Ovary (tissue), 7 donors: ENCODE measurements at regions not wholly inside any gene's neighbourhood (a gene's known extent, or its start where the extent isn't known, plus 50 kb on each side); places are given as distances from the start of the nearest gene placed in this dataset. TPM values are rescaled to one million over a fixed set of nuclear protein-coding genes. Genes with fewer than 3 reads are reported as not detected.

Source experiments
- DNase-seq, 5 donors: peaks; one replicate each; pipeline ENCODE4 v3.0.0-alpha.2; 2019 to 2020
- H3K27ac ChIP-seq, 2 donors: fragments of 200-600 bp; one replicate each; pipeline versions ENCODE4 v1.5.1 to v1.8.0; 2019 to 2022
- H3K27me3 ChIP-seq: fragments of 200-600 bp; one replicate; pipeline ENCODE4 v1.8.0; 2022
- H3K36me3 ChIP-seq: fragments of 200-600 bp; sonication (generic); one replicate; pipeline ENCODE4 v1.5.1; 2019
- H3K4me1 ChIP-seq: one replicate; pipeline ENCODE4 v1.8.1; 2013; ENCODE audit warnings: mild to moderate bottlenecking, moderate library complexity; ENCODE audit not compliant: insufficient read depth
- H3K4me3 ChIP-seq: fragments of 200-600 bp; sonication (generic); one replicate; pipeline ENCODE4 v1.5.1; 2017
- H3K9me3 ChIP-seq, 2 donors: fragments of 200-600 bp in 1 of 2; sonication (generic) in 1 of 2; one replicate each; pipeline versions ENCODE4 v1.5.1 to v1.8.1; 2013 to 2019; ENCODE audit warnings: mild to moderate bottlenecking in 1 of 2, moderate library complexity in 1 of 2
- EP300 ChIP-seq: sonication (generic); formaldehyde crosslinking; IDR thresholded peaks from one replicate; pipeline ENCODE4 v1.6.1; 2017; ENCODE audit warnings: antibody characterized with exemption
- POLR2A ChIP-seq: fragments of 450-650 bp; IDR thresholded peaks from one replicate; pipeline ENCODE4 v1.6.1; 2017; ENCODE audit warnings: antibody characterized with exemption, mild to moderate bottlenecking, moderate library complexity
- WGBS, 3 donors: extraction: QIAGEN DNeasy Blood & Tissue Kit in 1 of 3; methylation state at CpG; one replicate each; pipeline versions ENCODE4 v1.1.5 to v1.1.7; 2013 to 2017; 5-methylcytosine and 5-hydroxymethylcytosine counted together
- intact Hi-C, 4 donors: fragments of 100-400 bp; cut with DNase I; formaldehyde crosslinking; loops; one replicate each; pipeline versions ENCODE4 v1.11.0 to v1.15.1; 2022 to 2023
- small RNA-seq: library from RNA; depleted of rRNA; stranded (forward); fragments of <200 nt; gene quantifications from one replicate; pipeline ENCODE3, GENCODE V24; 2016
- TF ChIP-seq, protein P1 (sequence below), 3 donors: fragments of 450-650 bp in 2 of 3; fragments of 200-600 bp in 1 of 3; IDR thresholded peaks; one replicate each; pipeline versions ENCODE4 v1.5.1 to v1.8.0; 2016 to 2022; ENCODE audit warnings: antibody characterized with exemption in 3 of 3, mild to moderate bottlenecking in 1 of 3
- donor health status: DM: no; HTN: no; CAD: no; lungs with moderate emphysema.
- donor health status: DM: no; HTN: no; CAD: no.
- donor health status: Bipolar disorder and iron deficiency.
- donor health status: DM: no; HTN: no; CAD: no.
- donor health status: DM: yes; HTN: yes; CAD: no.

DNA sequence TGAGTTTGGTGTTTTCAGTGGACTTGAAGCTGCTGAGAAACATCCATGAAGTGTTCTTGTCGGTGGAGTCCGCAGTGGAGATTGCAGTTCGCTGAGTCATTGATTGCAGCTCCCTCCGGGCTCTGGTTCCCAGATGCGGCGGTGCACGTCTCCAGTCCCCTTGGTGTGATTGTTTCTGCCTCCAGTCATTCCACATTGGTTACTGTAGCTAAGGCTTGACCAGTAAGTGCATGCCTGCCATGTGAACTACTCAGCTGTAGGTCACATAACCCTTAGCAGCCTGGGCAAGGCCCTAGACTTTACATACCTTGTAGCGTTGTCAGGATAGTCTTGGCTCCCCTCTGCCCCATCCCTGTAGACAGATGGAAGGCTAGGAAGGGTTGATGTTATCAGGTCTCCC lies 53.8 kb upstream of the CLCN4 start:
- Histone ChIP-seq H3K27me3 (no peaks in the 10 kb centered on the region), H3K4me1 (peaks cover 5% of the 10 kb centered on the region), H3K27ac (no peak overlapping the region), H3K4me3 (no peak overlapping the region), H3K9me3 (no peaks in the 10 kb centered on the region), H3K36me3 (no peaks in the 10 kb centered on the region)
- WGBS, 3 donors, result 87 to 92% (median 89%) methylated on average over 8 of the region's 8 CpGs
- intact Hi-C loops, result no loop called here
- no peak for DNase-seq
- TF ChIP-seq EP300, result no peak
- TF ChIP-seq, protein P1, sequence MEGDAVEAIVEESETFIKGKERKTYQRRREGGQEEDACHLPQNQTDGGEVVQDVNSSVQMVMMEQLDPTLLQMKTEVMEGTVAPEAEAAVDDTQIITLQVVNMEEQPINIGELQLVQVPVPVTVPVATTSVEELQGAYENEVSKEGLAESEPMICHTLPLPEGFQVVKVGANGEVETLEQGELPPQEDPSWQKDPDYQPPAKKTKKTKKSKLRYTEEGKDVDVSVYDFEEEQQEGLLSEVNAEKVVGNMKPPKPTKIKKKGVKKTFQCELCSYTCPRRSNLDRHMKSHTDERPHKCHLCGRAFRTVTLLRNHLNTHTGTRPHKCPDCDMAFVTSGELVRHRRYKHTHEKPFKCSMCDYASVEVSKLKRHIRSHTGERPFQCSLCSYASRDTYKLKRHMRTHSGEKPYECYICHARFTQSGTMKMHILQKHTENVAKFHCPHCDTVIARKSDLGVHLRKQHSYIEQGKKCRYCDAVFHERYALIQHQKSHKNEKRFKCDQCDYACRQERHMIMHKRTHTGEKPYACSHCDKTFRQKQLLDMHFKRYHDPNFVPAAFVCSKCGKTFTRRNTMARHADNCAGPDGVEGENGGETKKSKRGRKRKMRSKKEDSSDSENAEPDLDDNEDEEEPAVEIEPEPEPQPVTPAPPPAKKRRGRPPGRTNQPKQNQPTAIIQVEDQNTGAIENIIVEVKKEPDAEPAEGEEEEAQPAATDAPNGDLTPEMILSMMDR (IDR thresholded peaks at IDR 0.05), result no peak
- no peak for TF ChIP-seq POLR2A

DNA sequence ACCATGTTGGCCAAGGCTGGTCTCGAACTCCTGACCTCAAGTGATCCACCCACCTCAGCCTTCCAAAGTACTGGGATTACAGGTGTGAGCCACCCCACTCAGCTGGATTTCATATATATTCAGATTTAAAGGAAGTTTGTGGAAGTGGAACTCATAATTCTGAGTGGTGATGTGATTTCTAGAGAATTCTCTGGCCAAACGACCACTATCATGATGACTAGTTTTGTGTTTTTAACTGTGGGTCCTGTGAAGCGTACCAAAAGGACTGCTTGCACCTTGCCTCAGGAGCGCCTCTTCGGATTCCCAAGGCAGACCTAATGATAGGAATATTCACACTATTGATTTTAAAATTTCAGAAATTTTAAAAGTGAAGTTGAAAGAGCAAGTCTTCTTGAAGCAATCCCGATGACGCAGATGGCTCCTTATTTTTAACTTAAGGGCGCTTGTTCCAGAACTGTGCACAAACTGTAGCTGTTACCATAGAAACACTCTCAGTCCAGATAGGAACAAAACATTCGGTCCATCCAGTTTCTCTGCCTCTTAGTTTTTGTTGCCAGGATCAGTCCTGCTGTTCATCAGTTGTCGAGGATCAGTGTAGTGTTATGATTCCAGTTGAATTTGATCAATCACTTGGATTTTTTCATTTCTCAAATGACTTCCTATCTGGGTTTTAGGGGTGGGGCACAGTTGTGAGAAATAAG lies 51.7 kb upstream of the CLCN4 start:
- 59 to 63% (median 59%) methylated on average over 10 of the region's 10 CpGs for WGBS, 3 donors
- intact Hi-C loops, result no loop called here
- Histone ChIP-seq H3K4me1 (peaks cover 14% of the 10 kb centered on the region), H3K36me3 (no peaks in the 10 kb centered on the region), H3K27me3 (no peaks in the 10 kb centered on the region), H3K4me3 (no peak overlapping the region), H3K27ac (peak overlapping the region in 1 of 2 donors; percentile 63), H3K9me3 (no peaks in the 10 kb centered on the region)
- TF ChIP-seq EP300, result no peak
- TF ChIP-seq POLR2A, result no peak
- TF ChIP-seq, protein P1 (IDR thresholded peaks at IDR 0.05), result no peak
- DNase-seq, result peak in 1 of 5 donors; percentile 66

DNA sequence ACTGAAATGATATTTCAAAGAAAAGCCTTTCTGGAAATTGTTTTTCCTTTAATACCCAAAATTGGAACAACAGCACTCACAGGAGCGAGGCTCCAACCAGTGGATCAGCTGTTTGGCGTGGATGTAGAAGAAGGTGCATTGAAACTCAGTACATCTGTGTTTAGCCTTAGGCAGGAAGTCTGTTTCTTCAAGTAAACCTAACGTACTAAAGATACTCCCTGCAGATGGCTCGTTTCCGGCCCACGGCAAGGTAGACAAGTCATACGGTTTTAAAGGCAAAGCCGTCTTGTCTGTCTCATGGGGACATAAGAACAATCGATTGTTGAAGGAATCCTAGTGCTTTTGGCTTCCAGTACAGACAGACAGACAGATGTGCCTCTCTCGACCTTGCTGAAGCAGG lies 50.0 kb upstream of the CLCN4 start:
- TF ChIP-seq POLR2A, result no peak
- TF ChIP-seq EP300, result no peak
- TF ChIP-seq, protein P1 (IDR thresholded peaks at IDR 0.05), result no peak
- 28 to 51% (median 33%) methylated on average over 10 of the region's 10 CpGs for WGBS, 3 donors
- Histone ChIP-seq H3K4me1 (peaks cover 20% of the 10 kb centered on the region), H3K9me3 (no peaks in the 10 kb centered on the region), H3K27ac (peak overlapping the region in 1 of 2 donors; percentile 58), H3K36me3 (no peaks in the 10 kb centered on the region), H3K27me3 (no peaks in the 10 kb centered on the region), H3K4me3 (no peak overlapping the region)
- no peak for DNase-seq
- intact Hi-C loops, result no loop called here

Small RNA genes in the stretch of these regions (small RNA-seq; reads per million reads assigned to genes)
- not detected for gene RF00019
